ENCODE measurements at regions not wholly inside any gene's neighbourhood (a gene's known extent, or its start where the extent isn't known, plus 50 kb on each side); places are given as distances from the start of the nearest gene placed in this dataset.
"Not testable (repeated sequence)": the region's sequence is repeated elsewhere in the genome, so short reads cannot be mapped to it uniquely, and the experiment has no call there.

DNA sequence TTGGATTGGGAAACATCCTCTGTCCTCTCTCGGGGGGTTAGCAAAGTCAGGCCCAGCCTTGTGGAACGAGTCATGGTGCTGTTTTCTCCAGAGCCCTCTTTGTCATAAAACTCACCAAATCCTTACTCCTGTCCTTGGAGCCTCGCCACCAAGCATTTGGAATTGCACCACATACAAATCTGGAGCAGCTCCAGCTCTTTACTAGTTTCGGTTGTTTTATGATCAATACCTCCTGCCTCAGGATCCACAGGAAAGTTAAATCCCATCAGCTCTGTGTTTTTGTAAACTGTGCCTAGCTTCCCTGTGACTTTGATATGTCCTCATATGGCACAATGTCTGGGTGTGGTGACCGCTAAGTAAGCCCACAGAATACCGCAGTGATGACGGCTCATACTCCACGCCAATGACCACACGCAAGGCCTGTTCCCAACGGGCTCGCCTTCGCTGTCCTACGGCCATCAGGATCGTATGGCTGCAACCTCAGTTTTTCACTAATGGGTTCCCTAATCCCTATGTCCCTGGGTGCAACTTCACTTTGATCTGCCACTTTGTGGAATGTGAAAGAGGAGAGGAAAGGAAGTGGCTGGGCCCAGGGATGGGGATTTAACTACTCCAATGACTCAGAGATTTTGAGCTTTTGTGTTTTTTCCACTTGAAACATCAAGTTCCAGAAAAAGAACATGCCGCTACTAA lies 111.3 kb upstream of the FOXQ1 start:
- DNase-seq, result no peak

DNA sequence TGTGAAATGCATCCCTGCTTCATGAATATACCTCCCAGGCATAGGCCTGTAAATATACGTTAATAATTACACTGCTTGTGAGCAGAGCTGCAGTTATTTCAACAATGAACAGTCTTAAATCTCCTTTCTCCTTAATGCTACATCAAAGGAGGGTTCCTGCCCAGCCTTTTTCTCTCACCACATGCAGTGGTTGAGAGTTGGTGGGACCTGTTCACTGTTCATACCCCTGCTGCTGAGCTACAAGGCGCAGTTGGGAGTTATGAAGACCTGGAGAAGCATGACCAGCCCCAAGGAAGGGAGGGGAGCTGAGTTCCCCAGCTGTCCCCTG lies 111.9 kb upstream of the FOXQ1 start:
- no peak for DNase-seq

DNA sequence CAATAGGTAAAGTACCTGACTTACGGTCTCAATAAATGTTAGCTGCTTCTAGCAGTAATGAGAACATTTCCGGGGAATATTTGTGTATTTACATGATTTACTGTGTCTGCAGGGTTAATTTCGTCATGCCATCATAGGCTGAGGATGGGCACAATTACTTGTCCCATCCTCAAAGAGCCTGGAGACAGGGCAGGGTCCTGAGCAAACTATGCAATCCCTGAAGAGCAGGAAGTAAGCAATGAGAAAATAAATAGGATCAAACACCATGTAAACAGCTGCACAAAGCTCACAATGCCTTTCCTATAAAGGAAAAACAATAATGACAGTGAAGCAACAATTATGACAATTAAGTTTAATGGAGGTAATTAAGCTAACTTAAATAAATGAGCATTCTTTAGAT lies 114.6 kb upstream of the FOXQ1 start:
- DNase-seq, result no peak

DNA sequence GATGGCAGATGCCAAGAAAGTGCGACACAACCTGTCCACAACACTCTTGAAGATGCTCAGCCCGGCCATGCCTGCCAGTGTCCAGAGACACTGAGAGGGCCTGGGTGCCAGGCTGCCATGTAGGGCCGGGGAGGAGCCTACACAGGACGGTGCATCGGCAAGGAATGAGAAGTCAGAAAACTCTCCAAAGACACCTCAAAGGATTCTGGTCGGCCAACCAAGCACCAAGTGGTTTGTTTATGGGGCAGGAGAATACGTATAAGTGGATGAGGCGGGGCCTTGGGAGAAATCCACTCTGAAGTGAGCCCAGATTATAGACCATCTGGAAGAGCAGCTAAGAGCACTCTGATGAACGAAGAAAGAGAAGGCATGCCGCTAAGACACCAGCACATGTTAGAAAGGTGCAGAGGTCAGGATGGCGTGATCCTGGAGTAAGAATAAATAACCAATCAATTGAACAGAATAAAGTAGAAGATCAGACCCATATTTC lies 120.7 kb upstream of the FOXQ1 start:
- no peak for DNase-seq

DNA sequence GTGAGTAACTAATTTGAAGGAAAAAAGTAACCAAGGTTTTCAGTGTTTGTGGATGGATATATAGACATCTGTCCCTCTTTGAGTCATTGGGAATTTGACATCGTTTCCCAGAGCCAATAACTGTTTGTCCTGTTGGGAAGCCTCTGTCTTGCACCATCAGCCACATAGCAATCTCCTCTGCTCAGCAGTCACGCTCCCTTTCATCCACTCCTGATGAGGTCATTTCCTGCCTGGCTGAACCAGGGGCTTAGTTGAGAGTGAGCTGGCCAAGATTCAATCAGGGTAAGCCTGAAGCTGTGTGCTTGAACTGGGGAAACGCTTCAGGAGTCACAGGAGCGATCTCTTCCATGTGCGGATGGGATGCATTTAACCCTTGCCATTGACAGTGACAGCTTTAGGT lies 121.5 kb upstream of the FOXQ1 start:
- no peak for DNase-seq

DNA sequence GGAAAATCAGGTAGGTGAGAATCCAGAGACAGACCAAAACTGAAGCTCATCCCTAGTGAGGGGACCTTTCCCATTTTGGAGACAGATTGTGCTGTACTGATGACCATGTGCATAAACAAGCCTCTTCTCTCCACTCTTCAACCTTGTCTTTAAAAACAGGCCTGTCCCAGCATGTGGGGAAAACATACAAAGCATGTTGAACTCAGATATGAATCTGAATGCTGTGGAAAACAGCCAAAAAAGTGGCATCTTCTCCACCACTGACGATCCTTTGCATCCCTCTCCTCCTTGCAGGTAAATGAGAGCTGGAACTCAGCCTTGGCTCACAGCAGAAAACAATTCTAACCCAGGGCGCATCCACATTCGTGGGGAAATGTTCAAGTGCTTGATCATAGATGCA lies 123.7 kb upstream of the FOXQ1 start:
- no peak for DNase-seq

DNA sequence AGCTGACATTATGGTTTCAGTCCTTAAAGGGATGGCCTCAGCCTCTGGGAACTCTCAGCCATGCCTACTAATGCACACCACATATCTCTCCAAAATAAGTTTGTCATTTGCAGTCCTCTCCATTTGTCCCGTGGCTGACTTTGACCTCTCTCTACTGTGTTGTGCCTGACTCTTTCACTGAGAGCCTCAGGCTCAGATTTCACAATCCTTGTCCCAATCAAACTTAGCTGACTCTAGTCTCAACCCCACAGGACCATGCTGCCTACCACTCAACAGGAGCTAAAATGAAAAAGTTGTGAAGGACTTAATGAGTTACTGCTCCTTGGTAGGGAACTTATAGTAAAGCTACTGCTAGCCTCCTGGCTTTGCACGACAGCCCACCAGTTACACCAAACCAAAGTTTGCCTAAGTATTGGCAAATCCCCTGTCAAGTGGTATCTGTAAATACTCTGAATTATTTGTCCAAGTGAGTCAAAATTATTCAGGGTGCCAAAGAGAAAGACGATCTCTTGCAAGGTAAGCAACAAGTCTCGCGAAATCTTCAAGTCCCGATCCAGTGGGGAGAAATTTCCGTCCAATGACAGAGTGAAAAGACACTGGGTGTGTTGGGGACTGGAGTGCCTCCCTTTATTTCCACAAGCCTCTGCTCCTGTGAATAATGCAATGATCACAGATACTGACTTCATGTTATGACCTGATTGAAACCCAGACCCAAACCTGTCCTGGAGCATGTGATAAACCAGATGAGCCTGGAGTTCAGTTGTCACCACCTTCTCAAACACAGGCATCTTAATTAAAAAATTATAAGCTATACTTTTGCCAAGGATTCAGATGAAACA lies 124.4 kb upstream of the FOXQ1 start:
- no peak for DNase-seq

DNA sequence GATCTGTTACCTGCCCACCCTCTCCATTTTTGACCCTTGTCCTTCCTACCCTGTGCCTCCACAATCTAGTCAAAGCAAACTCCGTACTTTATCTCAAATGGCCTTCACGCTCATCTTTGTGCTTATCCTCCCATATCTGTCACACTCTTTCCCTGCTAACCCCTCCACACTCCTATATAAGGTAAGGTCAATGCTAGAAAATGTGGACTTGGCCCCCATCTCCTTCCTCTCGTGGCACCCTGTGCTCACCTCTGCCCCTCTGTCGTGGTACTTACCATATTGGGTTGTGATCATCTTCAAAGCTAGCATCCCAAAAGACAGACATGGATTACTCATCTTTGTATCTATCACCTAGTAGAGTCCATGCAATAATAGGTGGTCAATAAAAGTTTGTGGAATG lies 127.6 kb upstream of the FOXQ1 start:
- no peak for DNase-seq

DNA sequence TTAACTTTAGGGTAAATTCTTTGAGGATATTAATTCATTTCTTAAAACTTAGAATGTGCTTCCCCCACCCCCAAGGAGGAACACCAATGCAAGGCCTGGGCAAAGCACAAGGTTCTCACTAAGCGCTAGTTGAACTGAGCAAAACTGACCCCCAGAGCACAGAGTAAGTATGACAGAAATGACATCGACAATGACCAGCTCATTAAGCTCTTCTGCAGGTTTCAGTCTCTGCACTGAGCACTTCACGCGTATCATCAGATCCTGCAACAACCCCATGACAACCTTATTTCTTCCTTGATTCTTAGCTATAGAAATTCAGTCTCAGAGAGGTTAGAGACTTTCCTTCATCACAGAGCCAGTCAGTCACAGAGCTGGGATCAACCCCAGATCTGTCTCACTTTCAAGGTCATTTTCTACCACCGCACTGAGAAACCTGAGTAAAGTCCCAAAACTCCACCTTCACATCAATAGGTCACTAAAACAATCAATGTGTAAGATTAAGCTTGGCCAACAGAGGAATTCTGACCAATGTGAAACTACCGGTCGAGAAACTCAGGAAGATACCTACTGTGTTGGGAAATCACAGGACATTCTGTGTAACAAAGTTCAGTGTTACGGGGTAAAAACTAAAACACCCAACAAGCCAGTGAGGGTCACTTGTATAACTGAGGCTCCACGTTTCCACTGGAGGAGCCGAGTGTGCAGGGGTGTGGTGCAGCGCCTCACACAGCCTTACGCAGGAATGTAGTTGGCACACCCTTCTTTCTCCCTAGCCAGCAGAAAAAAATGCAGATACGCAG lies 129.0 kb upstream of the FOXQ1 start:
- no peak for DNase-seq

DNA sequence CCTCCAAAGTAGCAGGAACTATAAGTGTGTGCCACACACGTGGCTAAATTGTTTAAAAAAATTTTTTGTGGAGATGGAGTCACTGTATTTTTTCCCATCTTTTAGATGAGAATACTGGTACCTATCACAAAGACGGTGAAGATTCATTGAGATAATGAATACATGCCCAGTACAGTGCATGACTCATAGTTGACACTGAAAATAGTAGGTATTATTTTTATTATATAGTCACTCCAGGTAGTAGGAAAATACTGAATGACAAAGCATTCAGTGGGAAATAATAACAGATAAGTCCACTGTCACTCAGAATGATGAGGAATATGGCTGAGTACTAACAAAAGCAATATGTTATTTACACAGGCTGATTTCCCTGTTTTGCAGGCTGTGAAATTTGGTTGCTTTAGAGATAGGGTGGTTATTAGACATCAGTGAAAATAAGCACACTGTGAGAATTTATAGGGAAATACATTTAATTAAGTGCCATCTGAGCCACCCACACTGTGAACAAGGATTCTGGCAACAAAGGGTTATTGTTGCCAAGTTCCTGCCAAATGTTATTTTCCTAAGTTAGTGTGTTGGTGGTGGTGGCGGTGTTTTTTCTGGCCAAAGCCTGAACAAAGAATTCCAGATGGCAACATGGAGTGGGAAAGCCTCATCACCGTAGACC lies 129.8 kb upstream of the FOXQ1 start:
- DNase-seq, result no peak

DNA sequence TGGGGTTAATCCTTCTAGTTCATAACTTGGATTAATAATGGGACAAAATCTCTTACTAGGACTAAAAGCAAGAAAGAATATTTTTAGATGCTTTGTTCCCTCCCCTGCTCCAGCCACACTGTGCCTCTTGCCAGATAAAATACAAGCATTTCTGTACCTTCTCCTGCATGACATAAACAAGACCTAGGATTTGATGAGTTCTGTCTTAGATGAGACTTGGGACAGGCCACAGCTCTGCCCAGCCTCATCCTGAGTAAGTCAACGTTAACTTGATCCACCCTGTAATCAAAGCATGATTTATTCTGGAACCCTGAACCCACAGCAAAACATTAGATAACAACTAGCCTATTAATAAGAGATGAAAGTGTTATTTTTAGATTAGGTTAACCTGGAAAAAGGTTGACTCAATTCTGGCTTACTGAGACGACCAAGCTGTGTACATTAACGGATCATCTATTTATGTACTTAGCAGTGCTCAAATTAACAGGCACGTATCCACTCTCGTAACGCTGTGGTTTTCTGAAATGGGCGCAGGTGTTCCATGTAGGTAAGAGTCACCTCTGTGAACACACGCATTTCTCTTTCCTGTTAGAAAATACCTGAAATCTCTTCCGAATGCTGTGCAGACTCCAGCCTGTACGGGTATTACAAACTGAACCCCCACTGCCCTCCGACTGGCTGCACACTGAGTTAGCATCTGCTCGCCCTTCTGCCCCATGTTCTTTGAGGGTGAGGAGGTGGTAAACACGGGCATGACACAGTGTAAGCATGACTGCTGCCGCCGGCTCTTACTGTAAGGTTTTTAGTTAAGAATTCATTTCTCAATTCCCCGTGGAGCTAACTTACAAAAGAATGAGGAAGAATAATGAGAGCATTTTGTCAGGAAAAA lies 132.1 kb upstream of the FOXQ1 start:
- DNase-seq, result no peak

DNA sequence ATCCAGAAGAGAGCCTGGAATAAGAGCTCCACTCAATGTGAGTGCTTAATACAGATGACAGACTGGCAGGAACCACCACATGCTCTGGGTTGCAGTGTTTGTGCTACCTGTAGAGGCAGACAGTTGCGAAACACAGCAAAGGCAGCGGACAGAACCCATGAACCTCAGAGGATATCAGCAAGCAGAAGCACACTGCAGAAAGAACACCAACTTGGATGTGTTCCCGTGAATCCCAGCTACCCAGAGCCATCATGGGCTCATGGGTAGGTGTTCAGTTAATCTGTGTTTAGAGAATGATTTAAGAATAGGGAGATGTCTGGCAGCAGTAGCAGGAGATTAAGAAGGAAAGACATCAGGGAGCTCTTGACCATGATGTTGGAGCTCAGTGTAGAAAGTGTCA lies 133.3 kb upstream of the FOXQ1 start:
- DNase-seq, result no peak

DNA sequence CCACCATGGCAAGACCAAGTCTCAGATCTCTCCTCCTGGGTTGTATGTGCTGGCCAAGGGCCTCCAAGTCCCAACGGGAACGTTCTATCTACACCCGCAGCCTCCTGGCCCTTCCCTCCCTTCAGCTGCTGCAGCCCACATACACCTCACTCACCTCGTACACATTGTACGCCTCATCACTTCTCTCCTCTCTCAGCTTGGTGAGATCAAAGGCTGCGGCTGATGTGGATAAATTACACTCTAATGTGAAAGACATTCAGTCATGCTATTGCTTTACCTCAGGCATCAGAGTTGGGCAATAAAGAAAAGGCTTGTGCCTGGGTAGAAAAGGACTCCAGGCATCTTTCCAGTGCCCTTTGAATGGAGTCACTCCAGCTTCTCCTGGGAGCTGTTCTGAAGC lies 135.3 kb upstream of the FOXQ1 start:
- no peak for DNase-seq

DNA sequence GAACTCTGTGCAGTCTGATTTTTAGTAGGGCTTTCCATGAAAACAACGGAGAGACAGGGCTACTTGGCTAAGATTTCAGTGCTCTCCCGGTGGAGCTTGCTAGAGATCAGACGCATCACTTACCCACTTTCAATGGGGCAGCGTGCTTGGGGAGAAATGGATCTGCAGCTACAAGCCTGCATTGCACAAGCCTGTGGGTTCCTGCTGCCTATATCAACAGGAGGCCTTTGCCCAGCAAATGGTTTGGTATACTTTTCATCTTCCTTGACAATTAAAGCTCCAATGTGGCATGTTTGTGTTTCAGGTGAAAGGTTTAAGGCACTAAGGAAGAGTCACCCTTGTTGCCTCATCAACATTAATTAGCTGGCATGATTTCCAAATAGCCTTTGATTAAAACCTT lies 136.0 kb upstream of the FOXQ1 start:
- DNase-seq, result no peak

DNA sequence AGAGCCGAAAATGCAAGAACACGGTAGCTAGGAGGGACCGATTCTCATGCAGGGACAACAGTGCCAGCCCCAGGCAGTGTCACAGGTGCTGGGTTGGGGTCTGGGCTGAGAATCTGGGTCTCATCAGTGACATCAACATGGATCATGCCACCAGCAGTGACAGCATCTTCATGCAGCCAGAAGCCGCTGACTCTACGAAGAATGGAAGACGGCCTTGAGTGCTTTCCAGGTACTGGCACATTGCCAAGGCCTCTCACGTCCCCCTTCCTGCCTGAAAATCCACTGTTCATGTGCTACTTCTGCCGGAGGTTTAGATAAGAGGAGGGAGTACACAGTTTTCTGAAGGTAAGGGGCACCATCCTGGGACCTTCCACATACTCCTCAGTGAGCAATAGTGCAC lies 141.1 kb upstream of the FOXQ1 start:
- DNase-seq, result no peak

DNA sequence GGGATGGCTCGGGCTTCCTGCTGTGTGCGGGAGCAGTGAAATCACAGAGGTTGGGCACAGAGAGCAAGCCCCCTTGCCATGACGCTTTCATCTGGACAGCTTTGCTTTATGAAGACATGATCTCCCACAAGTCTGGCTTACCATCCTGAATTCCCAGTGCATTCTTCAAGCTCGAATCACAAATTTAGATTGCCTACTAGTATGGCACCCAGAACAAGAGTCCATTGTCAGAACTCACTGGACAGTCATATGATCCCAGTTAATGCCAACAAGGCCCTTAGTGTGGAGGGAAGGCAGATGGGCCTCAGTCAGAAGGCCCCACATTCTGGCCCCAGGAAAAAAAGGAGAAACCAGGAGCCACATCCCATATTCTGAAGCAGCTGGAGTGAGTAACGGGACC lies 147.3 kb upstream of the FOXQ1 start:
- no peak for DNase-seq

DNA sequence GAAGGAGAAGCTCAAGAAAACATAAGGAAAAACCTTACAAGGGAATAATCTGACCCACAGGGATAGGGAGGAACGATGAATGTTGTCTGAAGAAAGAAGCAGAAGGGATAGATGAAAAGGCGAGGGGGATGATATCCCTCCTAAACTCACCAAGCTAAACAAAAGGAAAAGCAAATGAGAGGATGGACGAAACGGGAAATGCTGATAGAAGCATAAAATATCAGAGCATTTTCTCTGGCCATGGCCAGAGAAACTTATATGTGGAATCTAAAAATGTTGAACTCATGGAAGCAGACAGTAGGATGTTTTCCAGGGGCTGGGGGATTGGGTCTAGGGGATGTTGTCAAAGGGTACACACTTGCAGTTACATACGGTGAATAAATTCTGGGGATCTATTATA lies 148.4 kb upstream of the FOXQ1 start:
- DNase-seq, result no peak

DNA sequence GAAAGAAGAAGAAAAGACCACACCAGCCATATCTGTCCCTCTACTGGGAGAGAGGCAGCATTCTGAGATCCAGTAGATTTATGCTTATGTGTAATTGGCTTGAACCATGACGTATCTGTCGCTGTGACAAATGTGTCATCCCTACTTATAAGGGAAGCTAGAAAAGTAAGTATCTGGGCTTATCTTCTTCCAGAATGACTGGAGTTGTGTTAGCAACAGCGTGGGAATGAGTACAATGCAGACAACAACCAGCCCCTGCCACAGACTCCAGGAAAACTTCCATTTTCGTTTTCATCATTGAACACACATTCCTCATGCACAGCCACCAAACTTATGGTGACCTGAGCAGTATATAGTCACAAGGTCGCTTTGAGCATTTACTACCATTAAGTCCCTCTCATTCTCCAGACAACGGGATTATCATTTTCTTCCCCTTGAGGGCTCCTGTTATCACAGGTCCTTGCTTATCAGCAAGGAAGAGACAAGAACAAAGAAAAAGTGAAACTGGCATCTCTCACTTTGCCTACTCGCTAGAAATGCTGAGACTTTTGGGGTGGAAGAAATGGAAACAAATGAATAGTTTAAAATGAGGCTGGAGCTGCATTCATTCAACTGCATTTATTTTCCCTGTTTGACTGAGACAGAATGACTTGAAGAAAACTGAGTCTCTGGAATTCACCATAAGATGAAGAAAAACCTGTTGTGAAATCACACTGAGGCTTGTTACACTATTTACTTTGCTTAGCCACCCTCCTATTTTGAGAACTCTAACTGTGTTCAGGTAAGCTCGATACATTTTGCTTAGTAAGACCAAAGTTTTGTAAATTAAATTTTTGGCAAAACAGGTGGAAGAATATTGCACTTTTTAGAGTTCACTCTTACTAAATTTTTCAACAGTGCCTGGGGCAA lies 149.3 kb upstream of the FOXQ1 start:
- DNase-seq, result no peak

DNA sequence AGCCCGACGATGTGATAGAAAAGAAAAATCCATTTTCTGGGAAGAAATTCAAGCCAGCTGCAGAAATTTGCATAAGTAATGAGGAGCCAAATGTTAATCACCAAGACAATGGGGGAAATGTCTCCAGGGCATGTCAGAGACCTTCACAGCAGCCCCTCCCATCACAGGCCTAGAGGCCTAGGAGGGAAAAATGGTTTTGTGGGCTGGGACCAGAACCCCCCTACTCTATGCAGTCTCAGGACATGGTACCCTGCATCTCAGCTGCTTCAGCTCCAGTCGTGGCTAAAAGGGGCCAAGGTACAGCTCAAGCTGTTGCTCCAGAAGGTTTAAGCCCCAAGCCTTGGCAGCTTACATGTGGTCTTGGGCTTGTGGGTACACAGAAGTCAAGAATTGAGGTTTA lies 155.5 kb upstream of the FOXQ1 start:
- DNase-seq, result not testable (repeated sequence)

DNA sequence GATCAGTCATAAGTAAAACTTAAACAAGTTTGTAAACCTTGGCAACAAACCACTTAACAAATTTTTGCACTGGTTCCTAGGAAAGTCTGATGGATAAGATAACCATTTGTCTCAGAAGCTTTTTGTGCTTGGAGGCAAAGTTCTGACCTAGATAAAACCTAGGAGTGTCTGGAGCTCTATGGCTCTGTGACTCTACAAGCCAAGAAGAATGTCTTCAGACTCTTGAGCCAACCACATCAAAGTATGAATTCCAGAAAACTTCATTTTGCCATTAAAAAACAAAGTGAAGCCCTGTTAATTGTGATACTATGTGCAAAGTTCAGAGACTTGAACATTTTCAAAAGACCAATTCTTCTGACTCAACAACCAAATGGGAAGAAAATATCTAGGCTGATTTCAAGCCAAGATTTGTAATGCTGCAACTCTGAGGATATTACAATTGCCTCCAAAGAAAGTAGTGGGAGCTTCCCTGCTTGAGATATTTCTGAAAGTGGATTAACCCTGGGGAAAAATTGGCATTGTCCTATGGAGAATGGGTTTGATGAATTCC lies 158.1 kb upstream of the FOXQ1 start:
- DNase-seq, result no peak

DNA sequence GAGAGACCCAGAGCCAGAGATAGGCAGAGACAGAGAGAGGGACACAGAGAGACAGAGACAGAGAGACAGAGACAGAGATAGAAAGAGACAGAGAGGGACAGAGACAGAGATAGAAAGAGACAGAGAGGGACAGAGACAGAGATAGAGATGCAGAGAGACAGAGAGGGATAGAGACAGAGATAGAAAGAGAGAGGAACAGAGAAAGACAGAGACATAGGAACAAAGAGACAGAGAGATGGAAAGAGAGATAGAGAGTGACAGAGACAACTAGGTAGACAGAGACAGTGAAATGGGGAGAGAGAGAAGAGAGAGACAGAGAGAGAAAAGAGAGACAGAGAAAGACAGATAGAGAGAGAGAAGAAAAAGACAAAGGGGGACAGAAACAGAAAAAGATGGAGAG lies 165.4 kb upstream of the FOXQ1 start:
- no peak for DNase-seq

All from inflammatory macrophage (primary cell).